CD4-positive, alpha-beta T cell treated with Interleukin-6 at 100 ng/mL for 8 hours (primary cell): ENCODE measurements at regions not wholly inside any gene's neighbourhood (a gene's known extent, or its start where the extent isn't known, plus 50 kb on each side); places are given as distances from the start of the nearest gene placed in this dataset.
A peak's percentile ranks its signal among the peaks of the same experiment; 100 is the strongest.

Source experiments
- DNase-seq: peaks from one replicate; pipeline ENCODE4 v3.0.0-alpha.2; 2020; ENCODE audit warnings: mixed read lengths, low spot score

DNA sequence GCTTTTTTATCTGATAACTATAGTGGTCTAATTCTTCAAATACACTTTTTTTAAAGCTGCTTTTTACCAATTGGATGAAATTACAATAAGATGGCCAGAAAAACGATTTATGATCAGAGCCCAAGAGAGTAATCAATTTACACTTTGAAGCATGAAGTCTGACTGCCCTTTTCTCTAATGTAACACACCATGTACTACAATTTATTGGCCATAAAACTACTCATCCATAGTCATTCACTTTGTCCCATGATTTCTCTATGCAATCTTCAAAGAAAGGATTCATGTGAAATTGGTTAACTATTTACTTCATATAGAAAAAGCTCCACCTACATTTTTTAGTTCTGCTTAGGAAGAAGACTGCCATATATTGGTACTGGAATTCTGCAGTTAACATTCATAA lies 73.6 kb upstream of the CAST start:
- DNase-seq, result no peak

GRCh38 chr5:96590796-96591195 lies 71.4 kb upstream of the CAST start:
- DNase-seq, result no peak

DNA sequence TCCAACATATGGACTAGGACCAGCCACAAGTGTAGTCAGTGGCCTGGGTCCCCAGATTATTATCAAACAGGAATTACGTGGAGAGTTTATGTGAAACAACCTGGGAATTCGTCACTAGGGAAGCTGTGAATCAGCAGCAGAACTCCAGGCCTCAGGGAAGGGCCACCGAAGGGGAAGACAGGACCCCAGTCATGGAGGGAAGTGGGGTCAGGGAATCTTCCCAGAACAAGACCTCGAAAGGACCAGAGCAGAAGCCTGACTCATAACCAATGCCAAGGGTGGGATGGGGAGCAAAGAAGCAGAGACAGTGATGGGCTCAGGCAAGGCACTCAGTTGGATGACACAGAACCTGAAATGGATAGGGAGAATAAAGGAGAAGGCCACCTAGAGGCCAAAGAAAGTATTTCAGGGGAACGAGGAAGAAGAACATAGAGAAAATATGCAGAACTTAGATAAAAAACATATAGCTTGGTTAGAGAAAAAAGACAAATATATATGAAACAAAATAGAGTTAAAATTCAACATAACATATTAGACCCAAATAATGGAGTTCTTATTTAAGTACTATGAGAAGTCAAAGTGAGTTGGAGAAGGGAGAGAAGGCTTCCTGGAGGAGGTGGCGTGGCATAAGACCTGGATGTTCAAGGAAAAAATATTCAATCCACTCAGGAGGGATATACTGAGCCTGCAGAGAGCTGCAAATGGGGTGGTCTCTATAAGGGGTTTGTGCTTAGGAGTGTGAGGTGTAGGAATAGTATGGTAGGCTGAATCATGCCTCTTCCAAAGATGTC lies 66.7 kb upstream of the CAST start:
- no peak for DNase-seq

DNA sequence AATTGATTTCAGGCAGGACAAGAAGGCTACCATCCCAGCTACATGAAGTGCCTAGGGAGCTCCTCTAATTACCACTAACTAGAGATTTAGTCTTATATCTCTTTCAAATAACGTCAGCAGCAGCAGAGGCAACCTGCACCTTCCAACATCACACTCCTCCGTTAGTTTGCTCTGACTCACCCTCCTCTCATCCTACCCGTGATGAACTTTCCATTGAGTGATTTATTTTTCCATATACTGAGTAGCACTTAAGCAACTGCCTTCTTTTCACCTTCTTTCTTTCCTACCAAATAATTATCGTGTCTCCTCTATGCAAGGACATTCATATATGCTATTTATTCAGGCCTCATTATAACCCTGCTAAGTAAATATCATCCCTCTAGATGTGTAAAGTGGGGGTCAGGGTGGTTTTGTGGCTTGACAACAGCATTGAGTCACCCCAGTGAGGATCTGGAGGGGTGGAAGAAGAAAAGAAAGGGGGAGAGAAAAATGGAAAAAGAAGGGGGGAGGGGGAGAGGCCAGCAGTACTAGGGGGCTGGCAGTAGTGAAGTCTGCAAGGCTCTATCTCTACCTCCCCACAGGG lies 64.6 kb upstream of the CAST start:
- no peak for DNase-seq

DNA sequence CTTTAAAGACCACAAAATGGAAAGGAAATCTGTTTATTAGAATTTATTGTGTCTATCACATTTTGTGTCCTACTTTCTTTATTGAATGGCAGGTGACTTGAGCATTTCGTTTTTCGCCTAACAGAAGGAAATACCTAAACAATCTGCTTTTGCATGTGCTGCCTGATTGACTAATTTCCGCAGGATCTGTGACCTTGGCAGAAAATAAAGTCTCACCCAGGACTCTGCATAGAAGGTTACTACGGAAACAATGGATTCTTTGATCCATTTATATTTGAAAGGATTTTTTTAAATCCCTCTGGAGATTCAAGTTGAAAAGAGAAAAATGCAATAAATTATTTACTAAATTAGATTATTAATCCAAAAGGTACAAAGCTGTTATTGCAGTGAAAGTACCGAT lies 61.0 kb upstream of the CAST start:
- no peak for DNase-seq

DNA sequence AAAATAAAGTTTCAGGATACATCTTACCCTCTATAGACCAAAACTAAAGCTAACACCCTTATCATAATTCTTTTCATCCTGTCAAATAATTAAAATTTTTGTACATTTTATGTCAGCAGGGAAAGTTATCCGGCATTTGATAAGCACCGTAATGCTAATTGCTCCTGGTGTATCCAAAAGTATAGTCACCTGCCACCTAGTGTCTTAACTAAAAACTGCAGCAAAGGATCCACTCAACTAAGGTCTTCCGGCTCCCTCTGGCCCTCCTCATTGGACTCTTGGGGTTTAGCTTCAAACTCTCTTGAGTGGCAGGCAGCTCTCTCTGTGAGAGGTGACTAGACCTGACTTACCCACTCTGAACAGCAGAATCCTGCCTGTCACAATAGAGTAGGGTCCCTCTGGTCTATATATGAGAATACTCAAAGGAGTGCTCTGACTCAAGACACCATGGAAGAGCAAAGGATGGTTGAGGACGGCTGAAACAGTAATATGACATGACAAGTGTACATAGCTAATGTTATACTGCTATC lies 60.4 kb upstream of the CAST start:
- DNase-seq, result peak; percentile 72

DNA sequence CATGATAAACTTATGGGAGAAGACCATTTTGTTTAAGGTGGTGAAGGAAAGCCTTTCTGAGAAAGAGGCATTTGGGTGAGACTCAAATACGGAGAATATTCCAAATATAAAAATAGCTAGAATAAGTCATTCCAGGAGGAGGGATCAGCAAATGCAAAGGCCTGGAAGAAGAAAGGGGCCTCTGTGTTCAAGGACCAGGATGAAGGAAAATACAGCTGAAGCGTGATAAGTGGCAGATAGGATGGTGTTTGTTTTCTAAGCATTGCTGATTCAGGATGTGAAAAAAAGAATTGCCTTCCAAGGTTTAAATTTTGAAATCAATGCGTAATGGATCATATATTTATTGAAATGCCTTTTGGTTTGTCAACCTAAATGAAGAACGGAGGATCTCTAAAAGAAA lies 59.4 kb upstream of the CAST start:
- DNase-seq, result no peak

DNA sequence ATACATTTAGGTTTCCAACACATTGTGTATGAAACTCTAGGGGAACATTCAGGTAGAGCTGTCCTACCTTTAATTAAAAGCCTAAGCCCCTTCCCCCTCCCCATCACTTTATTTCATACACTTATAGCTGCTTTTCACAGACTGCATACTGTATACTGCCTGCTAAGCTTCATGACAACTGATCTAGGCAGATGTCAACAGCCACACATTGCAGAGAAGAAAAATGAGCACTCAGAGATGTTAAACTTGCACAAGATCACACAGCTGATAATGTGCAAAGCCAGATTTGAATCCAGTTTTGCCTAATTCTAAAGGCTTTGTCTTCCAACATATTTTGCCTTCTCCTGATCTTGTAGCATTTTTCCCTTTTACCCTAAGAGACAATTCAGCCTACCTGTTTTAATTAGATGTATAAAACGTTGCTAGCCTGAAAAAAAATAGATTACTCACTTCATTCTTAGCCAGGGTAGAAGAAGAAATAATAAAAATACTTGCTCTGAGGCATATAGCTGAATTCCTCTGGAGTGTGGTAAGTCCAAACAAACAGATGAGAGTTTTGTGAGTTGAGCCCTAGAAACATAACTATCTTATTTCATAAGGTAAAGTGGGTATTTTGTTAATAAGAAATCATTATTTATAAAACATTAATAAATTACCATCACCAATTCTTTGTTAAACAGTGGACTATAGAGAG lies 56.9 kb upstream of the CAST start:
- DNase-seq, result no peak

GRCh38 chr5:96609369-96609768 lies 52.8 kb upstream of the CAST start:
- DNase-seq, result no peak

- DNase-seq, result no peak
These were observed 51.4 kb upstream of the CAST start for GRCh38 chr5:96610747-96611146.

- DNase-seq, result no peak
These were observed 50.2 kb upstream of the CAST start for GRCh38 chr5:96611946-96612345.
